NCI-H2081 (cell line): ENCODE measurements at regions not wholly inside any gene's neighbourhood (a gene's known extent, or its start where the extent isn't known, plus 50 kb on each side); places are given as distances from the start of the nearest gene placed in this dataset.

Experiments
- DNase-seq, 2 experiments: peaks; one replicate each; lab custom pipeline; 2025; lab: John Stamatoyannopoulos, UW

DNA sequence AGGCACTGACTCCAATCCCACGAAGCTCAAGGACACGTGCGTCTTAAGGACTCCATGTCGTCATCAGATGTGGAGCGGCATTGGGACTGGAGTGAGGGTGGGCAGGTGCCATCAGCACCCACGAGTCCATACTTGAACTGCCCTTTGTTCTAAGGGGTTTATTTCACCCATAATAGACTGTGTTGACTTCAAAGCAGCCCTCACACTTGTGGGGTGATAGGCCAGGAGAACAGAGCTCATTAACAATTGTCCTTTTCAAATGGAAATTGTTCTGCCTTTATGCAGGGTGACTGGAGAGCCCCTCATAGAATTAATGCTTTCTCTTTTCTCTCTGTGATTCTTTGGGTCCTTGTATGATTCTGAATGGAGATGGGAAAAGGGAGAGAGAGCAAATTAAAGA, 376.9 kb upstream of the MGMT start:
- no peak for DNase-seq

DNA sequence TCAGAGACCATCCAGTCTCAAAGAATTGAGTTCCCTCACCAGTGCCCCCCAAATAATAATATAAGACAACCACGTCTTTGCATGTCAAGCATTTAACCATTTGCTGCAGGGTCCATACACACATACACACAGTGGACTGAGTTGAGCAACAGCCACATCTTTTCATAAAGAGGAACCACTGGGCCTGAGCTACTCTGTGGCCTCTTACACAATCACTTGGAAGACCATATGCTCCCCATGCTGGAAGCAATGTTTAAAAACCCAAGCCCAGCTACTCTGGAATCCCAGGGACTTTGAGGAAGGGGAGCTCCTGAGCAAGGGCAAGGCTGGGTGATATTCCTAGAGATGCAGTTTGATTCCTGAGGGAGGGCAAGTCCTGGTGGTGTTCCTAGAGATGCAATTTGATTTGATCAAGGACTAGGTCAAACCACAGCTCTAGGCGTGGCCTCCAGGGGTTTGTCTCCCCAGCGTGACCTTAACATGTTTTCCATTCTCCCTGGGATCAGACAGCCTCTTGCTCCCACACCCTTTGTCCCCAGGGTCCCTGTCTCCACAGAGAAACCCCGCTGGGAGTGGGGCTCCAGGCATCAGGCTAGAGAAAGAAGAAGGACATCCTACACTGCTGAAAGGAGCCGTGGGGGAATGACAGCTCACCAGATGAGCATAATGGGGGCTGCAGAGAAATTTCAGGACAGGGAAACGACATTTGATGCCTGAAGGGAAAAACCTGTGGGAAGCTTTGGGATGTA, 376.2 kb upstream of the MGMT start:
- no peak for DNase-seq

DNA sequence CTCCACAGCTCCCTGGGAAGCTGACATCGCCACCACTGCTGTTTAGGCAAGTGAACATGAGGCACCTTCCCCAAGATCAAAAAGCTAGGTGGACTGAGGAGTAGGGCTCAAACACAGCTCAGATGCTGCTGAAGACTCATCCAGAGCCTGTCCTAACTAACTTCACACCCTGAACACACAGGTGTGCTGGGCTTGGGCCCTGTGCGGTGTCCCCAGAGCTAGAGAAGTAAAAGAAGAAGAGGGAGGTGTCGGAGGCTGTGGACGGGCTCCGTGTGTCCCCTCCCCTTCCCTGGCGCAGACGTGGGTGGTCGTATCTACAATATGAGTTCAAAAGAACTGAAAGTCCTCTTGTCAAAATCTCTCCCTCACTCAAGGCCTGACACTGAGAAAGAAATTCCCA, 373.4 kb upstream of the MGMT start:
- no peak for DNase-seq

DNA sequence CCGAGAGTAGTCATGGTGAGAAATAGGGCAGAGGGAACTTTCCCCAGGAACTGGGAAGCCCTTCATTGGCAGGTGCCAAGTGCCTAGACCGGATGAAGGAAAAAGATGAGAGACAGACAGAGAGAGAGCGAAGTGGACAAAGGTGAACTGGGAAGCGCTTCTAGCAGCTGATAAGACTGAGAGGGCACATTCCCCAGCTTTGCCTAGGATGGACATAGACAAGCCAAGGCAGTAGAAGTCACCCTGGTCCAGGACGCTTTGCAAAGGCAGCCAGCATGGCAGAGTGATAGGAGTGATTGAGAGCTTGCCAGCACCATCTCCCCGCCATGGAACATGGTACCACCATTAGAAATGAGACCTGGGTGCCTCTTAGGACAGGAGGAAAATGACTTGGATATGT, 372.8 kb upstream of the MGMT start:
- DNase-seq = no peak

DNA sequence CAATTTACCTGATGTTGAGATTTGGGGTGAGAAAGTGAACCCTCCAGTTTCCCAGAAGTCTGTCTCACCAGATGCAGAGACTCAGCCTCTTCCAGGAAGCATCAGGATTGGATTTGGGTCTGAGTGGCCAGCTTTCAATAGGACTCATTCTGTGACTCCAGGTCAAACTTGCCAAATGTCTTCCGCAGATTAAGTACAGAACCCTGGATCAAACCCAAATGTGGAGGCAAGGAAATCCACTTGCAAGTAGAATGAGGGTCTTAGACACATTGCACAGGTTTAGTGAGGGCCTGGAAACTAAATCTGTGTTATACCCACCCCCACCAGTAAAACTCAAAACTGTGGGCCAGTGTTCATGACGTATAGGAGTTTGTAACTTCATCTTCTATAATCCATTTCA, 372.2 kb upstream of the MGMT start:
- DNase-seq = no peak

DNA sequence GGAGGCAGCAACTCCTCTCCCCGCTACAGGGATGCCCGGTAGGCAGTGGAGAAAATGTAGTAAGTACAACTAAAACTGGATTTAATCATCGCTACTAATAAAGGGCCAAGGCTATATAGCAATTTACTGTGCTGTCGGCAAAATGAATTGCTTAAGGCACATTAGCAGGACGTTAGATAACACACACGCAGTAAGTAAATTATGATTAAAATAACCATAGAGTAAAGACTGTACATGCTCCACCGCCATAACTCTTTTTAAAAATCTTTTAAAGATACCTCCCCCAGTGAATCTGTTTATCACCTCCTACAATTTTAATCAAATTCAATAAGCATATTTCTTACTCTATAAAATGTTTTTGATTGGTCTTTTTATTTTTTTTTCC, 371.4 kb upstream of the MGMT start:
- DNase-seq = no peak

DNA sequence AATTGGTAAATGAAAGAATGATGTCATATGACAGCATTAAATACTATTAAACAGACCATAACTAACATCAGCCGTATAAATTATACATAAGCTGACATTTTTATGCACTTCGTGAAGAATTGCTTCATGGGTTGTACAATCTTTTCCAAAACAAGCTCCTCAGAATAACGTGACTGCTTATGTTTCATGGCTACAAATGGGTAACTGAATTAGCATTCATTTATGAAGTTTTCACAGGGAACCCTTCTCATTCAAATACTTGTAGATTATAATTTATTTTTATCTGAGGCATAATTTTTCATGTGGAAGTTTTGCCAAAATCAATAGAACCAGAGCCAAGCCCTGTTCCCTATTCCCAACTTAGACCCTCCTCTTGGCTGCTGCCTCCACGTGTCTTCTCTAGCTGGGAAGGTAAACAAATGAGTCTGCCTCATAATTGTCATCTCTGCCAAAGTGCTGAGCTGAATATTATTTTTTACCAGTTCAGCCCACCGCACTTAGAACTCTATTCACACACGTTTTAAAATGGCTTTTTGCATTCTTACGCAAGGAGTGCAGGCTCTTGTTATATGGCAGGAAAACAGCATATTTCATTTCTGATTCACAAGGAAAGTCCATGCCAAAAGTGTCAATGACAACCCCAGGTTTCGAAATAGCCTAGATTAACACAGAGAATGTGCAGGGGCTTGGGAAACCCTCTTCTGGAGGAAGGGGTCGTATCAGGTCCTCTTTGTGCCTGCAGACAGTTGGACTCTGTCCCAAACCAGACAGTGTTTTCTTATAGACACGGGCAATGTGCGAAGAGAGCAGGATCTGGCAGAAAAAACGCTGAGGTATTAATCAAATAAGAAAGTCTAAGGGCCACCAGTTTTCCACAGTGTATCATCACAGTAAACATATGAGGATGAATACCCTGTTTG, 370.7 kb upstream of the MGMT start:
- no peak for DNase-seq

DNA sequence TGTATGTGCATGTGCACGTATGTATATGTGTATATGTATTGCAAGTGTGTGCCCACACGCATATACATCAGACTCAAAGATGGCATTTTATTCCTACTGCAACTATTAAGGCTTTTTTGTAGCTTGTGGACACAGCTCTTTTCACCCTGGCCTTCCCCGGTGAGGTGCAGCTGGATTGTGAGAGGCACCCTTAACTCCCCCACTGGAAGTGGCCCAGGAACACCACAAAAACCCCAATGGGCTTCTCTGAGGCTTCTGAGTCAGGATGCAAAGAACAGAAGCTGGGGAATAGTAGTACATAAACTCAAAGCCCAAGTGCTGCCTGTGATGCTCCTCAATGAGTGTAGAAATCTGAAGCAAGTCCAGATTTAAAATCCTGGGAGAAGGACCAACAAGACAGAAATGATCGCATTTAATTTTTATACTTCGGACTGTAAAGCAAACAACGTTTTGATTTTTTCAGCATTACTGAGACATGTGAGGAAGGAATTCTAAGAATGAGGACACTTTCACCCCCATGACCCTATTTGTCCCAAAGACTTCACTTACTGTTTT, 369.2 kb upstream of the MGMT start:
- DNase-seq = no peak

DNA sequence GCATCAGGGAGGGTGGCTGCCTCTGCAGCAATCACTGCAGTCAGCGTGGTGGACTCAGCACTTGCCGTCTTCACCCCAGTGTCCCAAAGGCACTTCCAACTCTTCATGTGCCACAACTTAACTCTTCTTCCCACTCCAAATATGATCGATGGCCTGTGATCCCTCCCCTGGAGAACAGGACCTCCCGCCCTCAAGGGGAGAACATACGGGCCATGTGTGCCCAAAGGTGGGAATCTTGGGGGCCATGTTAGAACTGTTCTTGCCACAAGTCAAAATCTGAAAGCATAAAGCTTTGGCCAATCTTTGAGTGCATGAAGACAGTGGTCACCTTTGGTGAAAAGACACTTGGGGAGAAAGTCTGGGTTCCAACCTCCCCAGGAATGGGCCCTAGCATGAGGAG, 368.5 kb upstream of the MGMT start:
- DNase-seq = no peak

DNA sequence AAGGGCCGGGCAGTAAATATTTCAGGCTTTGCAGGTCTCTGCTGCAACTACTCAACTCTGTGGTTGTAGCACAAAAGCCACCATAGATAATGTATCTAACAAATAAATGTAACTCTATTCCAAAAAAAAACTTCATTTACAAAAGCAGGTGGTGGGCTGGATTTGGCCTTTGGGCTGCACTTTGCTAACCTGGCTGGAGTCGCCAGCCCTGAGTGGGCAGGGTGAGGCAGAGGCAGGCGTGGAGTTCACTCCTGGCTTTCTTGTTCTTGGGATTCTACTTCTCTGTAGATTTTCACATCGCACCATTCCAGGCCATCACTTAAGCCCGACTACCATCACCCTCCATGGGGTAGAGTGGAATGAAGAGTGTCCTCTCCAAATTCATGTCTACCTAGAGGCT, 367.6 kb upstream of the MGMT start:
- no peak for DNase-seq

DNA sequence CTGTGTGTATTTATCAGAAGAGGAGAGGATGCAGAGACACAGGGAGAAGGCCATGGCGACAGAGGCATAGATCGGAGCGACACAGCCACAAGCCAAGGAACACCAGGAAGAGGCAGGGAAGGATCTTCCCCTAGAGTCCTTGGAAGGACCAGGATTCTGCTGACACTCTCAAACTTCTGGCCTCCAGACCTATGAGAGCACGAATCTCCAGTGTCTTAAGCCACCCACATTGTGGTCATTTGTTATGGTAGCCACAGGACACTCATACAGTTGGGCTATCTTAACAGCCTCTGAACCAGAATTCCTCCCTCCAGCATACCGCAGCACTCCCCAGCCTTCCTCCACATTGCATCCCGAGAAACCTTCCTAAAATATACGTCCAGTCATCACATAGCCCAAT, 367.0 kb upstream of the MGMT start:
- no peak for DNase-seq

DNA sequence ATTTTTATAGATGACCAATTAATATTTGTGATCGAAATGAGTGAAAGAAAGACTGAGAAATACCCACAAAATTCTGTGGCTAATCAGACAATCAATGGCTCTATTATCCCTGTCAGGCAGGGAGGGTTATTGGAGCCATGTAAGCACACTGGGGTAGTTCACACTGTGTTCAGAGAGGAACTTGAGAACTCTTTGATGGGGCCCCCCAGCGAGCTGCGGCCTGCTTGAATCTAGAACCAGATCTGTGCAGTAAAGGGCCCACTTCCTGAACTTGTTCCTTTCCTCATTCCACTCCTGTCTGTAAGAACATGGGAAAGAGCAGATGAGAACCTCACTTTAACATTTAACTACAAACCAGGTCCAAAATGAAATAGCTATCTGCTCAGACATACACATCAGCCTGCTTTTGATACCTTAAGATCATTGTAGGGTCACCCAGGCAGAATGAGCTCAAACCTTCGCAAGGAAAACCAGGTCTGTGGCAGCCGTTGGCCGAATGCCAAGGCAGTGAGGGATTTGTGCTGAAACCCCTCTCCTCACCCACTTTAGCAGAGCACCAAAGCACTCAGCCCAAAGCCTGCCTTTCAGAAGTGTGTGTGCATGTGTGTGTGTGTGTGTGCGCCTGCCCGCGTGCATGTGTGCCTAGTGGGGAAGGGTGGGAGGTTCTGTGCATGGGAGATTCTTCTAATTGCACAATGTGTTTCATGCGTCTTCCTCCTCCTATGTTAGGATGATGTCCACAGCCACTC, 365.6 kb upstream of the MGMT start:
- no peak for DNase-seq

DNA sequence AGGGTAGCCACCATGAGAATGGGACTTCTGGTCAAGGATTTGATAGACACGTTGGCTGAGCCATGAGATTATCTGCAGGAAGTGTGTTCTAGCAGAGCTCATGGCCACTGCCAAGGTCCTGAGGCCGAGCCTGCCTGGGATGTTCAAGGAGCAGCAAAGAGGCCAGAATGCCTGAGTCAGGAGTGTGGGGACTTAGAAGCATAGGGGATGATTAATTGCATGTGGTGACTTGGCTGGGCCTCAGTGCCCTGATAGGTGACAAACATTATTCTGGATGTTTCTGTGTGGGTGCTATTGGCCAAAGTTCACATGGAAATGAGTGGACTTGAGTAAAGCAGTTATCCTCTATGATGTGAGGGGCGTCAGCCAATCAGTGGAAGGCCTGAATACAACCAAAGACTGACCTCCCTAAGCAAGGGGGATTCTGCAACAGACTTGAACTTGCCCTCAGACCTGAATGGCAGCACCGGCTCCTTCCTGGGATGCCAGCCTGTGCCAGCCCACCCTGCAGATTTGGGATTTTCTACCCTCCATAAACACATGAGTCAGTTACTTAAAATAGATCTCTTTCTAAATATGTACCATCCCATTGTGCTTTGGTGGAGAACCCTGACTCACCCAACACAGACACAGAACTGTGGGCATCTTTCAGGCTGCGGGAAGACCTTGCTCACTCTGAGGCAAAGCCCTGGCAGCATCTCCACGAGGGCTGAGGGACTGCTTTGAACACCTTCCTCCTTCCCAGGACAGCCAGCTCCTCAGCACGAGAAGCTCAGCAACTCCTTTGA, 363.9 kb upstream of the MGMT start:
- DNase-seq = no peak

DNA sequence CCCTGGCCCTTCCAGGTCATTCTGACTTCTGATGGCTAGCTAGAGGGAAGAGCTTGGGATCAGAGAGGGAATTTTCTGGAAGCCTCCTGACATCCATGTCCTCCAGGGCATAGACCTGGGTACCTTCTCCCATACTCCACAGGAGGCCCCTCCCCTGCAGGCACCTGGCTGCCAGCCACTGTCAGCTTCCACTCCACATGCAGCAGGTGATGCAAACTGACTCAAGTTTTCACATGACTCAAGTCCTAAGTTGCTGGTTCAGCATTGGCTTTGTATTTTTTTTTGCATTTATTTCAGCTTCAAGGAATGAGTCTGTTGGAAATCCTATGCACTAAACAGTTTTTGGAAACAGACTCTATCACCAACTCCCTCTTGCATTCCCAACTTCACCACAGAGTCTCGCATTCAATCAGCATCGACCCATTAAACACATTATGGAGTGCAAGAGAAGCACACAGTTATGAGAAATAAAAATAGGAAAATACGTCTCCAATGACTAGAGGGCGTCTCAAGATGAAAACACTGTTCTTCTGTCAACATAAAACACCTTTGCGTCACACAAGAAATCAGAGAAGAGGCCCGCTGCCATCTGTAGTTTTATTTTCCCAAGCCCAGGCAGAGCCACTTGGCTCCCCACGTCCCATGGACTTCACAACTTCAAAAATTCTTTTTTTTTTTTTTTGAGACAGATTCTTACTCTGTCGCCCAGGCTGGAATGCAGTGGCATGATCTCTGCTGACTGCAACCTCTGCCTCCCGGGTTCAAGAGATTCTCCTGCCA, 362.6 kb upstream of the MGMT start:
- DNase-seq = no peak

DNA sequence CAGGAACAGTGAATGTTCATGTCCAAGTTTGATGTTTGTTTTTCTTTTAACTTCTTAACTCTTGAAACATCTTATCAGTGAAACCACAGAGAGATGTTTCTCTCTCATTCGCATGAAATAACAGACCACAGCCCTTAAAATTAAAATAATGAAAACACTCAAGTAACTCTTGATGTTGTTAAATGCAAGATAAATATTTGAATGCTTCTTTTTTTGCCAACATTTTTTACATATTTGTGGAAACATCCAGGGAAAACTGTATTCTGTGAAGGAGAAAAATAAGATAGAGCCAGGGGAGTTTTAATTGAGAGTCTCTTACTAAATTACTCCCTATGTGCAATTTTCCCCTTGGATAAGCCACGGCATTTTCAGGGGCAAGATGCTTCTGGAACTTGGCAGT, 361.8 kb upstream of the MGMT start:
- no peak for DNase-seq

DNA sequence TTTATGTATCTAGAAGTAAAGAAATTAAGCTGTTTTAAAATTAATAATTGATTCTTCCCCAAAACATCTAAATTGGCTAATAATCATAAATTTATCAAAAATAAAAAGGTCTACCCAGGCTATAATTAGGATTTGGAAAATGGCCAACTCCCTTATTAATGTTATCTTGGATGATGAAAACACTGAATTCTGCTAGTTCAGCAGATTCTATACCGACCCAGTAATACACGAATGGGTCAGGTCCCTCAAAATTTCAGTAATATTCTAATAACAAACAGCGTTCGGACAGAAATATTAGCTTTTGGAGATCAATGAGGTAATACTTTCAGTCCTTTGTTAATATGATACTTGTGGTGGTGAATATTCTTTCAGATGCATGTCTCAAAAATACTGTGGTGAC, 360.7 kb upstream of the MGMT start:
- no peak for DNase-seq

DNA sequence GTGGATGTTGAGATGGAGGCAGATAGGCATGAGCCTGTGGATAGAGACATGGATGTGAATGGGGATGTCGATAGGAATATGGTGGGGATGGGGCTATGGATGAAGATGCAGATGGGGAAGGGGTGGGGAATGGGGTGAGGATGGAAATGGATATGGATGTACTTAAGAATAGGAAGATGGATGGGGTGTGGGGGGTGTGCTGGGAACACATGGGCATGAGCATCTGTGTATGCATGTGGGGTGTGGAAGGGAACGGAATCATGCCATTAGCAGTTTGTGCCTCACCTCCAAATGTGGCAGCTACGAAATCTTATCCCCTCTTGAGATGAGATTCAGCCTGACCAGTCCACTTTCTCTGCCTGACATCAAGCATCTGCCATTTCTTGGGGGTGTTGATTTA, 359.5 kb upstream of the MGMT start:
- no peak for DNase-seq

DNA sequence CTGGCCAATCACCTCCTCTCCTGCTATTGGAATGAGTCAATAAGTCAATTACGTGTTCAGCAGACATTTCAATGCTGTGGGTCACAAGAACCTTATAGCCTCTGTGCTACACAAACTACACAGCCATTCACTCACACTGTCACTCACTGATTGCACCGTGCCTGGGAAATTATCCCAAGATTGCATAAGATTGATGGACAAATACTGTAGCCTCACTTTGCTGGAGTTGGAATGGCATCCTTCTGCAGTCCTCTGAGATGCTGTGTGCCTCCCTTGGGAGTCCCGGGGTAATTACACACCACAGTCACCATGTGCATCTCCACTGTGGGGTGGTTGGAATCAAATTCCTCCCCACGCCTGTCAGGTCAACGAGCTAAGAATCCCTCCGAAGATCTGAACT, 358.7 kb upstream of the MGMT start:
- no peak for DNase-seq

DNA sequence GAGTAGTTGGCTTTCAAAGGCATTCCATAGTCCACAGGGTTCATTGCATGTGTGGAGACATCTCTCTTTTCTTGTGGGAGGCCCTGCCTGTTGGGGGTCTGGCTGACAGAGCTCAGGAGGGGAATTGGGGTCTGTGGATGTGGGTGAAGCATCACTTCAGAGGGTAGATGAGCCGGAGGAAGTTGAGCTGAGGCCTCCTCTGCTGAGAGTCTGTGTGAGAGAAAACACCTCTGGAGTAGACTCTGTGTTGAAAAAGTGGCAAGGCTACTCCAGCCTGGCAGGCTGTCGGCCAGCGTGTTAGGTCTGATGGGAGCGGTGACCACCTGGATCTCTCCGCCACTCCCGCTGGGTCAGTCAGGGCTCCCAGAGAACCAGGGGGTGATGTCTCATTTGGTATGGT, 358.0 kb upstream of the MGMT start:
- DNase-seq = no peak

DNA sequence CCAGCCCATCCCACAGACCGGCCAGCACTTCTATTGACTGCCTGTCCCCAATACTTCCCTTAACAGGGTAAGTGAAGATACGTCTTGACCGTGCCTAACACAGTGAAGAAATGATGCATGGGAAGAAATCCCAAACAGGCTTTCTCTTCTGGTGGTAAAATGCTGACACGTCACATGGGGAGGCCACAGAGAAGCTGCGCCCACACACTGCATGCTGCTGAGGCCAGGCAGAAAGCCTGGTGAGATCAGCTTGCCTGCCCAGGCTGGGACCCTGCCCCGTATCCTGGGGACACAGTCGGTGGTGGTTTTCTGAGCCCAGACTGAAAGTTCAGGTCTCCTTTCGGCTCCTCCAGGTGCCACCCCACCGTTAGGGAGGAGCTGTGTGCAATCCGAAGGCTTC, 356.3 kb upstream of the MGMT start:
- DNase-seq = no peak

DNA sequence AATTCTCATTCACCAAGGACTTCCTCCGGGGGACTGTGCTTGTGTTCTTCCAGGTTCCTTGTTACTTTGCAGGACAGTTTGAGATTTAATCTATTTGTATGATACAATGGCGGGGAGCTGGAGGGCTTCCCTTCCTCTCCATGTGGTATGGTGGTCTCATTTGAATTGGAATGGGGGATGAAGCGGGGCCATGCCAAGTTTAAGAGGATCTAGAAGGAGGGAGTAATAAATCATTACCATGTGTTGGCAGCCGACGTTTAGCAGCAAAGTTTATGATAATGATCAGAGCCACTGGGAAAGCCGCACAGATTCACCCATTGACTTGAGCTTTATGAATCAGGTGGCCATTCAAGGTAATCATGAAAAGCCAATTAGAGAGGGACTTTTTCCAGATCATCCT, 355.1 kb upstream of the MGMT start:
- DNase-seq = no peak
